T-helper 1 cell treated with Interleukin-12 subunit alpha and Interleukin-12 subunit beta and Interleukin-4 antibody, amounts not matched to agents 30 μg/mL and 1 μg/mL, for 36 hours (primary cell): ENCODE measurements at regions not wholly inside any gene's neighbourhood (a gene's known extent, or its start where the extent isn't known, plus 50 kb on each side); places are given as distances from the start of the nearest gene placed in this dataset.

Experiments
- H3K27ac Mint-ChIP-seq: one replicate; pipeline ENCODE4 v1.8.0; 2021; ENCODE audit warnings: mild to moderate bottlenecking, mixed read lengths
- H3K27me3 Mint-ChIP-seq: one replicate; pipeline ENCODE4 v1.8.0; 2021; ENCODE audit warnings: low read depth, mixed read lengths
- H3K36me3 Mint-ChIP-seq: one replicate; pipeline ENCODE4 v1.8.0; 2021; ENCODE audit warnings: low read depth, mixed read lengths
- H3K4me1 Mint-ChIP-seq: one replicate; pipeline ENCODE4 v1.8.0; 2021; ENCODE audit warnings: low read depth, mixed read lengths
- H3K4me3 Mint-ChIP-seq: one replicate; pipeline ENCODE4 v1.8.0; 2021; ENCODE audit warnings: mild to moderate bottlenecking, moderate library complexity, mixed read lengths
- H3K9me3 Mint-ChIP-seq: one replicate; pipeline ENCODE4 v1.8.0; 2021; ENCODE audit warnings: mixed read lengths

GRCh38 chr6:12566618-12567123, 149.9 kb upstream of the PHACTR1 start:
- H3K36me3 Mint-ChIP-seq = no peaks in the 10 kb centered on the region
- no peak overlapping the region for H3K4me3 Mint-ChIP-seq

DNA sequence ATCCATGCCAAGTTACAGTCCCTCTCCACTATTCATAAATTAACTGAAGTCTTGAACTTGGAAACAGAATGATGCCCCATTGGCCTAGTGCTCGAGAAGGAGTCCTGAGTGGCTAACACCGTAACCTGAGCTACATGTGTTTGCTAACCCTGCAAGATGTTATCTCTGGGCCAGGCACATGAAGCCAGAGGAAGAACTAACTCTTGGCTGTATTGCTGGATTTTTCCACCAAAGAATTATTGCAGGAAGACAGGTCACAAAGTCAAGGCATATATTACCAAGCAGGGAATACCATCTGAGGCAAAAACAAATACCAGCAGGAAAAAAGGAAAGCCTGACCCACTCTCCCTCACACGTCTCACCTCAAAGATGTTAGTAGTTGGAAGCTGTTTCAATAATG, 148.9 kb upstream of the PHACTR1 start:
- Mint-ChIP-seq H3K27ac (no peak overlapping the region), H3K4me1 (no peaks in the 10 kb centered on the region), H3K9me3 (no peaks in the 10 kb centered on the region), H3K27me3 (peaks cover 2% of the 10 kb centered on the region), H3K4me3 (no peak overlapping the region), H3K36me3 (no peaks in the 10 kb centered on the region)

More at GRCh38 chr6:12566618-12567123, 149.9 kb upstream of the PHACTR1 start:
- Mint-ChIP-seq H3K27ac (no peak overlapping the region), H3K4me1 (no peaks in the 10 kb centered on the region), H3K9me3 (peaks cover 1% of the 10 kb centered on the region), H3K27me3 (peaks cover under 1% of the 10 kb centered on the region)

DNA sequence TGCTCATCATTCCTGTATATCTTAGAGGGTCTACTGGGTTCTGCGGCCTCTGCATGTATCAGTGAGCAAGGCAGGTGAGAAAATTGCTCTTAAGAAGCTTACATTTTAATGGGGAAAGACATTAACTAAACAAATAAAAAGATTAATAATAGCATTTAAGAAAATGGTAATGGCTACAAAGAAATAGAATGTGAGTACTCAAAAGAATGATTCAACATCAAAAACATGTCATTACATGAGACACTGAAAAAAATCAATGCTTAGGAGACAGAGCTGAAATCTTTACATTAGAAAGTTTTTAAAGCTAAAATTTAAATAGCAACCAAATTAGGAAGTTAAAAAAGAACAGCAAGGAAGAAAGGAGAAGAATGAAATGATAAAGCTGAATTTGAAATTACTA, 146.9 kb upstream of the PHACTR1 start:
- H3K4me3 Mint-ChIP-seq = no peak overlapping the region
- no peaks in the 10 kb centered on the region for H3K4me1 Mint-ChIP-seq

DNA sequence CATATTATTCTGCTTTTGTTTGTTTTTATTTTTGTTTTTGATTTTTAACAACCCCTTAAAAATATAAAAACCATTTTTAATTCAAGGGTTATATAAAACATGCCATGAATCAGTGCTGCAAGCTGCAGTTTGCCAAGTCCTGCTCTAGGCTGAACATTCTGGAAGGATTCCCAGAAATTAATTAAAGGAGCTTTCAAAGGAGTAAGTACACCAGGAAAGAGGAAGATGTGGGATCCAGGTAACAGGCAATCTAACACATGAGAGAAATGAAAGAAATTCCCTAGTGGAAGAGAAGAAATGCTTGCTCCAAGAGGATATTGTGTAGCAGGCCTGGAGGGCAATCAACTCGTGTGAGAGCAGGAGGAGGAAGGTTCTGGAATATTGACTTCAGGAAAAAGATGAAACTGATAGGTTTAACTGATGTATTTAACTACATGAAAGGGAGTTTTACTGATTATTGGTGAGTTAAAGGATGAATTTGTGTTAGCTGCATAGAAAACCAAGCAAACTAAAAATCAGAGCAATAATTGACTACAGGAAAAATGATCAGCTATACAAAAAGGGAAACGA, 146.0 kb upstream of the PHACTR1 start:
- H3K27me3 Mint-ChIP-seq = peaks cover 2% of the 10 kb centered on the region
- H3K4me1 Mint-ChIP-seq = no peaks in the 10 kb centered on the region
- H3K4me3 Mint-ChIP-seq = no peak overlapping the region

More for the DNA sequence above, 146.9 kb upstream of the PHACTR1 start:
- Mint-ChIP-seq H3K27ac (no peak overlapping the region), H3K36me3 (no peaks in the 10 kb centered on the region), H3K27me3 (peaks cover 2% of the 10 kb centered on the region), H3K9me3 (no peaks in the 10 kb centered on the region)

GRCh38 chr6:12572896-12573827, 143.4 kb upstream of the PHACTR1 start:
- Mint-ChIP-seq H3K4me3 (no peak overlapping the region), H3K27ac (no peak overlapping the region), H3K9me3 (no peaks in the 10 kb centered on the region), H3K27me3 (peaks cover 2% of the 10 kb centered on the region), H3K36me3 (no peaks in the 10 kb centered on the region), H3K4me1 (no peaks in the 10 kb centered on the region)

More for the DNA sequence above, 146.0 kb upstream of the PHACTR1 start:
- Mint-ChIP-seq H3K27ac (no peak overlapping the region), H3K36me3 (no peaks in the 10 kb centered on the region), H3K9me3 (no peaks in the 10 kb centered on the region)

DNA sequence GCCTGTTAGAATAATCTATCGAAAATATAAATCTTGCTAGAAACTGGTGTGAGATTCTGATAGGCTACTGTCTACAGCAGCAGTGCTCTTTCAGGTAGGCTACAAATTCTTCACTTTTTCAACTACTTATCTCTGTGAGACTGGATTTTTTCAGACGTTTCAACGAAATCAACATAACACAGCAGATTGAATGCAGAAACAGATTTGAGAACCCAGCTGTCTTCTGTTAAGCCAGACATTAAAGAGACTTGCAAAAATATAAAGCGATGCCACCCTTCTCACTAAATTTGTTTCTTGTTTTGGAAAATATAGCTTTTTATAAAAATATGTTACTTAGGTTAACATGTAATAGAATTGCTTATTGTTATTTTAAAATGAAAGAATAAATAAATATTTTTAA, 140.6 kb upstream of the PHACTR1 start:
- Mint-ChIP-seq H3K4me3 (no peak overlapping the region), H3K36me3 (no peaks in the 10 kb centered on the region), H3K9me3 (no peaks in the 10 kb centered on the region), H3K27ac (no peak overlapping the region), H3K4me1 (no peaks in the 10 kb centered on the region), H3K27me3 (peaks cover 2% of the 10 kb centered on the region)

GRCh38 chr6:12576389-12576788, 140.2 kb upstream of the PHACTR1 start:
- no peak overlapping the region for H3K27ac Mint-ChIP-seq
- no peak overlapping the region for H3K4me3 Mint-ChIP-seq
- no peaks in the 10 kb centered on the region for H3K36me3 Mint-ChIP-seq
- H3K4me1 Mint-ChIP-seq = no peaks in the 10 kb centered on the region
- H3K9me3 Mint-ChIP-seq = no peaks in the 10 kb centered on the region
- peaks cover 2% of the 10 kb centered on the region for H3K27me3 Mint-ChIP-seq

DNA sequence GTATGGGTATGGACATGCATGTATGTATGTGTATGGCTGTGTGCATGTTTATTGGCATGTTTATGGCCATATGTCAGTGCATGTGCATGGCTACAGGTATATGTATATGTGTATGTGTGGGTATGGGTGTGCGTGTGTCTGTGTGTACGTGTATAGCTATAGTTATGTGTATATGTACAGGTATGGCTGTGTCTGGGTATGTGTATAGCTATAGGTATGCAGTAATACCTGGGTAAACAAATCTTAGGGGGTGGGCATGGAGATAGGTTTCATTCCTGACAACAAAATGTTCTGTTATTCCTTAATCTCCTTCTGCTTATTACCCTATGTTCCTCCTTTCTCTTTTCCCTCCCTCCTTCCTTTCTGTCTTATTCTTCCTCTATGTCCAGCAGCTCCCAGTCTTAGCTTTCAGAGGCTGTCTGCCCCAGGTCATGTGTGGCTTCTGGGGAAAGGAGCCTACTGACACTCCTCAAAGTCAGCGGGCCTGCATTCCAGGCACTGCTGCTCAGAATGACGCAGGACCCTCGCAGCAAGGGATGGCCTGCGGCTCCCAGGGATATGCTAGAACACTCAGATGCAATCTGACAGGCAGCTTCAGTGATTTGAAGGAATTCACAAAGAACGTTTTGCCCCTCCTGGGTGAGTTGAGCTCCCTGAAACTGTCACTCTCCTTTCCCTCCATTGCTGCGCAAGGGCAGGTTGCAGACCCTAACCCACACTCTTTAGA, 139.3 kb upstream of the PHACTR1 start:
- no peaks in the 10 kb centered on the region for H3K9me3 Mint-ChIP-seq
- no peak overlapping the region for H3K27ac Mint-ChIP-seq
- H3K4me1 Mint-ChIP-seq = no peaks in the 10 kb centered on the region
- no peaks in the 10 kb centered on the region for H3K27me3 Mint-ChIP-seq
- no peaks in the 10 kb centered on the region for H3K36me3 Mint-ChIP-seq
- no peak overlapping the region for H3K4me3 Mint-ChIP-seq

GRCh38 chr6:12578097-12578496, 138.5 kb upstream of the PHACTR1 start:
- H3K4me1 Mint-ChIP-seq = no peaks in the 10 kb centered on the region
- H3K27ac Mint-ChIP-seq = no peak overlapping the region
- H3K4me3 Mint-ChIP-seq = no peak overlapping the region
- H3K36me3 Mint-ChIP-seq = no peaks in the 10 kb centered on the region
- H3K9me3 Mint-ChIP-seq = no peaks in the 10 kb centered on the region
- H3K27me3 Mint-ChIP-seq = no peaks in the 10 kb centered on the region

GRCh38 chr6:12578751-12579150, 137.8 kb upstream of the PHACTR1 start:
- Mint-ChIP-seq H3K4me1 (no peaks in the 10 kb centered on the region), H3K27ac (no peak overlapping the region), H3K27me3 (no peaks in the 10 kb centered on the region), H3K4me3 (no peak overlapping the region), H3K9me3 (no peaks in the 10 kb centered on the region), H3K36me3 (no peaks in the 10 kb centered on the region)

DNA sequence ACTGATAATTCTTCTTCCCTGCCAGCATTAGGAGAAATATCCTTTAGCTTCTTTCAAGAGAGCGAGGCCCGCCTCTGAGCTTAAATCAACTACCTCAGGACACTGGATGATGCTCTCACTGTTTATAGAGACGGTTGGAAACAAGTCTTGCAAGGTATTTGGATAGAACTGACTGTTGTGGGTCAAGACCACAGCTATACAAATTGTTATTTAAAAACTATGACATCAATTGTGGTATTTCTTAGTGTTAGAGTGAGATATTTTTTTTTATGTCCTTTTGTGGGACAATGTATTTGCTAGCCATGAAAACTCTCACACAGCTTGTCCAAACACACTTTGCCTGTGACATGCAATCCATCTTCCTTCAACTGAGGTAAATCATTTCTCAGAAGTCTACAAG, 136.3 kb upstream of the PHACTR1 start:
- Mint-ChIP-seq H3K4me3 (no peak overlapping the region), H3K36me3 (no peaks in the 10 kb centered on the region), H3K27ac (no peak overlapping the region), H3K27me3 (no peaks in the 10 kb centered on the region), H3K4me1 (no peaks in the 10 kb centered on the region), H3K9me3 (no peaks in the 10 kb centered on the region)

DNA sequence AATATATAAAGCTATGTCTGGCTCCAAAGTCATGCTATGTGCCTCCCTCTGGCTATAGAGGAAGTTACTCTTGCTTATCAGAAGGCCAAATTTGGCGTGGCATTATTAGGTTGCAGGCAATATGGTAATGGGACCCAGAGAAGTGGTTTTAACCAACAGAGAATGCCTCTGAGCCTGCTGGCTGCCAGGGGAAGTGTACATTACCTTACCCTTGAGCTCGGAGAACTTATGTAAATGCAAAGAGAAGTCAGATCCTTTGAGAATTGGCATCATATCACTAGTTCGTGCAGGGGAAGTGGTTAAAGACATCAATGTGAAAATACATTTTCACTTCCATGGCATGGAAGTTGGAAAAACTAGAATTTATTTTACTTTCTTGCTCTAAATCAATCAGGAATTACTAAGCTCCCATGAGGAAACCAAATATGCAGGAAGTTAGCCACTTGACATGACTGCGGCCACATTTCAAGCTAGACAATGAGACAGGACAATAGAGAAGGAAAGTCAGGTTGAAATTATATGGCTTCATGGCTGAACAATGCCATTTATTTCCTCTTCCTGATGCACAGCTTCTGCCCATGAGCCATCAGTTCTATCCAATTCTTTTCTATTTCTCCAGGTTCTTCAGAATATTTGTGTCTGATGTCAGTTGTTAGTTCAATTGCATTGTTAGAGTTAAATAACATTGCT, 134.0 kb upstream of the PHACTR1 start:
- Mint-ChIP-seq H3K27me3 (no peaks in the 10 kb centered on the region), H3K36me3 (no peaks in the 10 kb centered on the region), H3K9me3 (no peaks in the 10 kb centered on the region), H3K27ac (no peak overlapping the region), H3K4me1 (peaks cover 2% of the 10 kb centered on the region), H3K4me3 (no peak overlapping the region)

- no peaks in the 10 kb centered on the region for H3K9me3 Mint-ChIP-seq
- H3K27me3 Mint-ChIP-seq = peaks cover 7% of the 10 kb centered on the region
- H3K4me3 Mint-ChIP-seq = no peak overlapping the region
- H3K36me3 Mint-ChIP-seq = no peaks in the 10 kb centered on the region
- H3K27ac Mint-ChIP-seq = no peak overlapping the region
- peaks cover 2% of the 10 kb centered on the region for H3K4me1 Mint-ChIP-seq
These were observed 131.7 kb upstream of the PHACTR1 start for GRCh38 chr6:12584631-12585405.
